GM12892 (cell line): ENCODE measurements at regions not wholly inside any gene's neighbourhood (a gene's known extent, or its start where the extent isn't known, plus 50 kb on each side); places are given as distances from the start of the nearest gene placed in this dataset.

ENCODE experiments used
- POLR2A ChIP-seq: IDR thresholded peaks from 2 replicates; pipeline ENCODE4 v1.6.1; 2011; ENCODE audit warnings: low read depth, low read length, control low read depth
- TAF1 ChIP-seq: IDR thresholded peaks from 2 replicates; pipeline ENCODE4 v1.6.1; 2011; ENCODE audit warnings: low read depth, mild to moderate bottlenecking, control low read depth, low read length, borderline replicate concordance

DNA sequence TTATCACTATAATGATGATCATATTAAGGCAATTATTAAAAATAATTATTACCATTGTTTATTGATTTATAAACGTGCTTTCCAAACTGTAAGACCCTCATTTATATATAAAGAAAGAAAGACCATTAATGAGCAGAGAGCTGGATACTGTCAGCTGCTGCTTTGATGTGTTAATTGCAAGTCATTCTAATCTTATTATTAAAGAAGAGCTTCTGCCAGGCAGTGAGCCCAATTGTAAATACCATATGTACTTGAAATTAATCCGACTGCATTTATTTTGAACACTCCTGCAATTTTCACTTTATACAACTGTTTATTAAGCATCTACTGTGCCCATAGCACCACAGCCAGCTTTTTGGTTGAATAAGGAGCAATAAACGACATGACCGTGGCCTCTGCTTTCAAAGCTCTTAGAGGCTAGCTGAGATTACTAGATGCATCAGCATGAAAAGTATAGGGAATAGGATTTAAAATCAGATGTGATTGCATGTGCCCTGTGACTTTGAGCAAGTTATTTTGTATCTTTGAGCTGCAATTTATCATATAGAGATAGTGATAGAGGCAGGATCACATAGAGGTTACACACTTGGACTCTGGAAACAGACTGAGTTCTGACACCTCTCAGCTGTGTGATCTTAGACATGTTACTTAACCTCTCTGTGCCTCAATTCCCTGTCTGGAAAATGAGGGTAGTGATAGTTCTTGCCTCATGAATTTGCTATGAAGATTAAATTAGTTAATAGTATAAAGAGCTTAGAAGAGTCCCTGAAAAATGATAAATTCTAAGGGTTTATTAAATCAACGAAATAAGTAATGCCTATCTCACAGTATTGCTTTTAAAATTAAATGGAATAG is 83.4 kb downstream of the MYCN start:
- no peak for TF ChIP-seq POLR2A
- TF ChIP-seq TAF1, result no peak
